IMR-90 (cell line): ENCODE measurements at regions not wholly inside any gene's neighbourhood (a gene's known extent, or its start where the extent isn't known, plus 50 kb on each side); places are given as distances from the start of the nearest gene placed in this dataset.

Source experiments
- BHLHE40 ChIP-seq: fragments of 150-350 bp; IDR thresholded peaks from 2 replicates; pipeline ENCODE4 v1.6.1; 2016; ENCODE audit warnings: mild to moderate bottlenecking, low read depth, low read length
- CEBPB ChIP-seq: IDR thresholded peaks from 2 replicates; pipeline ENCODE4 v1.6.1; 2012; ENCODE audit warnings: low read depth, low read length, improper control_type of control experiment
- CHD1 ChIP-seq: IDR thresholded peaks from 2 replicates; pipeline ENCODE4 v1.6.1; 2012; ENCODE audit warnings: low read depth, low read length, improper control_type of control experiment
- ELK1 ChIP-seq: fragments of 150-350 bp; IDR thresholded peaks from 2 replicates; pipeline ENCODE4 v1.6.1; 2016; ENCODE audit warnings: low read depth, mild to moderate bottlenecking, low read length, moderate library complexity, borderline replicate concordance
- MAZ ChIP-seq: IDR thresholded peaks from 2 replicates; pipeline ENCODE4 v1.6.1; 2012; ENCODE audit warnings: low read depth, mild to moderate bottlenecking, low read length, improper control_type of control experiment, moderate library complexity, borderline replicate concordance
- MXI1 ChIP-seq: IDR thresholded peaks from 2 replicates; pipeline ENCODE4 v1.6.1; 2012; ENCODE audit warnings: low read depth, mild to moderate bottlenecking, low read length, moderate library complexity, borderline replicate concordance
- NFE2L2 ChIP-seq: fragments of 150-350 bp; IDR thresholded peaks from 2 replicates; pipeline ENCODE4 v1.6.1; 2016; ENCODE audit warnings: low read depth, mild to moderate bottlenecking, low read length
- POLR2A ChIP-seq: IDR thresholded peaks from 2 replicates; pipeline ENCODE4 v1.6.1; 2012; ENCODE audit warnings: mild to moderate bottlenecking, low read depth, low read length
- RCOR1 ChIP-seq: IDR thresholded peaks from 2 replicates; pipeline ENCODE4 v1.6.1; 2012; ENCODE audit warnings: mild to moderate bottlenecking, low read length, improper control_type of control experiment; ENCODE audit not compliant: insufficient replicate concordance
- RFX5 ChIP-seq: IDR thresholded peaks from 2 replicates; pipeline ENCODE4 v1.8.0; 2012; ENCODE audit warnings: low read depth, mild to moderate bottlenecking, low read length, moderate library complexity
- SMC3 ChIP-seq: fragments of 150-350 bp; IDR thresholded peaks from 2 replicates; pipeline ENCODE4 v1.6.1; 2016; ENCODE audit warnings: low read depth, mild to moderate bottlenecking, antibody characterized with exemption, low read length, moderate library complexity
- TF ChIP-seq, protein P1 (sequence below): conservative IDR thresholded peaks from 2 replicates; pipeline ENCODE4 v1.5.1; 2012; ENCODE audit warnings: mild to moderate bottlenecking, low read depth, low read length, improper control_type of control experiment
- TF ChIP-seq, protein P2 (sequence below): fragments of 150-350 bp; IDR thresholded peaks from 2 replicates; pipeline ENCODE4 v1.6.1; 2017; ENCODE audit warnings: mild to moderate bottlenecking, antibody characterized with exemption, low read length, low read depth

DNA sequence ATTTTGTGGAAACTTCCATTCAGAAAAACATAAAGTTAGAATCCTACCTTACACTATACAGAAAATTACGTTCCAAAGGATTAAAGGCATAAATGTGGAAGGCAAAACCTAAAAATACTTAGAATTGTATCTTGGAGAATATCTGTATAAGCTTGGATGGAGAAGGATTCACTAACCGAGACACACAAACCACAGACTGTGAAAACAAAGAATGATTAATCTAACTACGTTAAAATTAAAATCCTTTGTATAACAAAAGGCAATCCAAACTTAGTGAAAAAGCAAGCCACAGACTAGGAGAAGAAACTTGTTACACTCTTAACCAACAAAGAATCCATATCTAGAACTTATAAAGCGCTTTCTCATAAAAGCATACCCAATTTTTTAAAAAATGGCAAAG is 678.8 kb downstream of the INHBA start:
- TF ChIP-seq, protein P1, sequence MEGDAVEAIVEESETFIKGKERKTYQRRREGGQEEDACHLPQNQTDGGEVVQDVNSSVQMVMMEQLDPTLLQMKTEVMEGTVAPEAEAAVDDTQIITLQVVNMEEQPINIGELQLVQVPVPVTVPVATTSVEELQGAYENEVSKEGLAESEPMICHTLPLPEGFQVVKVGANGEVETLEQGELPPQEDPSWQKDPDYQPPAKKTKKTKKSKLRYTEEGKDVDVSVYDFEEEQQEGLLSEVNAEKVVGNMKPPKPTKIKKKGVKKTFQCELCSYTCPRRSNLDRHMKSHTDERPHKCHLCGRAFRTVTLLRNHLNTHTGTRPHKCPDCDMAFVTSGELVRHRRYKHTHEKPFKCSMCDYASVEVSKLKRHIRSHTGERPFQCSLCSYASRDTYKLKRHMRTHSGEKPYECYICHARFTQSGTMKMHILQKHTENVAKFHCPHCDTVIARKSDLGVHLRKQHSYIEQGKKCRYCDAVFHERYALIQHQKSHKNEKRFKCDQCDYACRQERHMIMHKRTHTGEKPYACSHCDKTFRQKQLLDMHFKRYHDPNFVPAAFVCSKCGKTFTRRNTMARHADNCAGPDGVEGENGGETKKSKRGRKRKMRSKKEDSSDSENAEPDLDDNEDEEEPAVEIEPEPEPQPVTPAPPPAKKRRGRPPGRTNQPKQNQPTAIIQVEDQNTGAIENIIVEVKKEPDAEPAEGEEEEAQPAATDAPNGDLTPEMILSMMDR: no peak
- TF ChIP-seq SMC3 (no peak), POLR2A (no peak), CEBPB (no peak), MXI1 (no peak), MAZ (no peak), CHD1 (no peak), RCOR1 (no peak), RFX5 (no peak), ELK1 (no peak), BHLHE40 (no peak), NFE2L2 (no peak)
- TF ChIP-seq, protein P2, sequence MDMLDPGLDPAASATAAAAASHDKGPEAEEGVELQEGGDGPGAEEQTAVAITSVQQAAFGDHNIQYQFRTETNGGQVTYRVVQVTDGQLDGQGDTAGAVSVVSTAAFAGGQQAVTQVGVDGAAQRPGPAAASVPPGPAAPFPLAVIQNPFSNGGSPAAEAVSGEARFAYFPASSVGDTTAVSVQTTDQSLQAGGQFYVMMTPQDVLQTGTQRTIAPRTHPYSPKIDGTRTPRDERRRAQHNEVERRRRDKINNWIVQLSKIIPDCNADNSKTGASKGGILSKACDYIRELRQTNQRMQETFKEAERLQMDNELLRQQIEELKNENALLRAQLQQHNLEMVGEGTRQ: no peak
